Hypothalamus (tissue), 51 donors: ENCODE measurements at regions not wholly inside any gene's neighbourhood (a gene's known extent, or its start where the extent isn't known, plus 50 kb on each side); places are given as distances from the start of the nearest gene placed in this dataset.

Experiments used
- DNase-seq, 51 donors: peaks; one replicate each; lab custom pipeline; 2025; lab: John Stamatoyannopoulos, UW

GRCh38 chr4:28973587-28974350 lies 1746.4 kb upstream of the PCDH7 start:
- no peak for DNase-seq

GRCh38 chr4:28976369-28976768 lies 1743.8 kb upstream of the PCDH7 start:
- no peak for DNase-seq

- DNase-seq: no peak
Observed at GRCh38 chr4:29002151-29002550, 1718.0 kb upstream of the PCDH7 start.

GRCh38 chr4:29005838-29006237 lies 1714.3 kb upstream of the PCDH7 start:
- DNase-seq: no peak

- DNase-seq: no peak
Observed at GRCh38 chr4:29009908-29010307, 1710.3 kb upstream of the PCDH7 start.

- DNase-seq: no peak
Observed at GRCh38 chr4:29013341-29013740, 1706.8 kb upstream of the PCDH7 start.

- no peak for DNase-seq
Observed at GRCh38 chr4:29014555-29014954, 1705.6 kb upstream of the PCDH7 start.

GRCh38 chr4:29033703-29034102 lies 1686.5 kb upstream of the PCDH7 start:
- no peak for DNase-seq

GRCh38 chr4:29037501-29037900 lies 1682.7 kb upstream of the PCDH7 start:
- no peak for DNase-seq

- DNase-seq: no peak
Observed at GRCh38 chr4:29043411-29043810, 1676.8 kb upstream of the PCDH7 start.

- peak in 9 of 51 donors; percentile 1 to 48 (median 11) for DNase-seq
Observed at GRCh38 chr4:29046186-29046585, 1674.0 kb upstream of the PCDH7 start.

GRCh38 chr4:29046781-29047180 lies 1673.4 kb upstream of the PCDH7 start:
- DNase-seq: no peak

GRCh38 chr4:29047341-29048041 lies 1672.7 kb upstream of the PCDH7 start:
- no peak for DNase-seq

- DNase-seq: no peak
Observed at GRCh38 chr4:29051381-29051965, 1668.7 kb upstream of the PCDH7 start.

GRCh38 chr4:29052266-29052665 lies 1667.9 kb upstream of the PCDH7 start:
- no peak for DNase-seq

- DNase-seq: no peak
Observed at GRCh38 chr4:29058531-29058930, 1661.6 kb upstream of the PCDH7 start.

GRCh38 chr4:29066861-29067260 lies 1653.3 kb upstream of the PCDH7 start:
- DNase-seq: no peak

- no peak for DNase-seq
Observed at GRCh38 chr4:29073571-29073970, 1646.6 kb upstream of the PCDH7 start.

- DNase-seq: no peak
Observed at GRCh38 chr4:29075366-29075765, 1644.8 kb upstream of the PCDH7 start.

- DNase-seq: no peak
Observed at GRCh38 chr4:29079260-29079659, 1640.9 kb upstream of the PCDH7 start.

GRCh38 chr4:29081234-29081955 lies 1638.8 kb upstream of the PCDH7 start:
- peak in 1 of 51 donors; percentile 5 for DNase-seq
